ENCODE measurements at regions not wholly inside any gene's neighbourhood (a gene's known extent, or its start where the extent isn't known, plus 50 kb on each side); places are given as distances from the start of the nearest gene placed in this dataset.

DNA sequence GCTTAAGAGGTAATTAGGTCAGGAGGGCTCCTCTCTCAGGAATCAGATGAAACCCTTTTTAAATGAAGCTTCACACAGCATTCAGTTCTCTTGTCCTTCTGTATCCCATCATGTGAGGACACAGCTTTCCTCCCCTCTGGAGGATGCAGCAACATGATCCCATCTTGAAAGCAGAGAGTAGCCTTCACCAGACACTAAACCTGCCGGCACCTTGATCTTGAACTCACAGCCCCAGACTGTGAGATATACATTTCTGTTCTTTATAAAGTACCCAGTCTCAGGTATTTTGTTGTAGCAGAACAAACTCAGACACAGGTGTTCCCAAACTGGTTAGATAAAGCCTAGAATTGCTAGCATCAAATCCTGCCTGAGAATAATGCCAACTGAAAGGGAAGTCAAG lies 83.7 kb upstream of the PRICKLE2 start:
- TF ChIP-seq, protein P1, sequence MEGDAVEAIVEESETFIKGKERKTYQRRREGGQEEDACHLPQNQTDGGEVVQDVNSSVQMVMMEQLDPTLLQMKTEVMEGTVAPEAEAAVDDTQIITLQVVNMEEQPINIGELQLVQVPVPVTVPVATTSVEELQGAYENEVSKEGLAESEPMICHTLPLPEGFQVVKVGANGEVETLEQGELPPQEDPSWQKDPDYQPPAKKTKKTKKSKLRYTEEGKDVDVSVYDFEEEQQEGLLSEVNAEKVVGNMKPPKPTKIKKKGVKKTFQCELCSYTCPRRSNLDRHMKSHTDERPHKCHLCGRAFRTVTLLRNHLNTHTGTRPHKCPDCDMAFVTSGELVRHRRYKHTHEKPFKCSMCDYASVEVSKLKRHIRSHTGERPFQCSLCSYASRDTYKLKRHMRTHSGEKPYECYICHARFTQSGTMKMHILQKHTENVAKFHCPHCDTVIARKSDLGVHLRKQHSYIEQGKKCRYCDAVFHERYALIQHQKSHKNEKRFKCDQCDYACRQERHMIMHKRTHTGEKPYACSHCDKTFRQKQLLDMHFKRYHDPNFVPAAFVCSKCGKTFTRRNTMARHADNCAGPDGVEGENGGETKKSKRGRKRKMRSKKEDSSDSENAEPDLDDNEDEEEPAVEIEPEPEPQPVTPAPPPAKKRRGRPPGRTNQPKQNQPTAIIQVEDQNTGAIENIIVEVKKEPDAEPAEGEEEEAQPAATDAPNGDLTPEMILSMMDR (IDR thresholded peaks at IDR 0.05): no peak
- no peak for TF ChIP-seq EZH2 (IDR thresholded peaks at IDR 0.05)
